HG02678 (cell line): ENCODE measurements at regions not wholly inside any gene's neighbourhood (a gene's known extent, or its start where the extent isn't known, plus 50 kb on each side); places are given as distances from the start of the nearest gene placed in this dataset.
"Not testable (repeated sequence)": the region's sequence is repeated elsewhere in the genome, so short reads cannot be mapped to it uniquely, and the experiment has no call there.

Experiments used
- ATAC-seq: cut with Tn5 transposase; IDR thresholded peaks from one replicate; pipeline ENCODE4 v1.9.1; 2021; ENCODE audit warnings: mild to moderate bottlenecking, moderate library complexity; ENCODE audit not compliant: unreplicated experiment

DNA sequence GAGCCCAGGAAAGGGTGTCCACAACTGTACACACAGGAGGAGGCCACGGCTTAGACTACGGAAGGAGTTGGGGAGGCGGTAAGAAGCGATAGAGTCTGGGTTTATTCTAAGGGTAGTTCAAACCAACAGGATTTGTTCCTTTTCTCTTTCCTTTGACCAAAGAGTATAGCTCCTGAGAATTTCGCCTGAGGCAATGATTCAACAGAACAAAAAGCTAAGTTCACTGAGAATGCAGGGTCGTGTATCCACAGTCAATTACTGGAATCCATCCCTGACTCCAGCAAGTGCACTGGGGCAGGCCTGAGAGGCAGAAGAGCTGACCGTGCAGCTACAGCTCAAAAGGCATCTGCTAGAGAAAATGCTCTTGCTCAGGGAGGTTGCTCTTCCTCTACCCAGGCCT is 140.9 kb downstream of the TFCP2L1 start:
- no peak for ATAC-seq

DNA sequence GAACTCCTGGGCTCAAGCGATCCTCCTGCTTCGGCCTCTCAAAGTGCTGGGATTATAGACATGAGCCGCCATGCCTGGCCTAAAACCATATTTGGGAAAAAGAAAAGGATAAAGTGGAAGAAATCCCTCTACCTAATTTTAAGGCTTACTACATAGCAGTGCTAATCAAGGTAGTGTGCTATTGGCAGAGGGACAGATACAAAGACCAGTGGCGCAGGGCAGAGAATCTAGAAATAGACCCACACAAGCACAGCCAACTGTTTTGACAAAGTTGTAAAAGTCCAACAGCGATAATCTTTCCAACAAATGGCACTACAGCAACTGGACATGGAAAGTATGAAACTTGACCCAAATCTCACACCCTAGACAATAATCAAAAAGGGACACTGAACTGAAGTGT is 138.4 kb downstream of the TFCP2L1 start:
- ATAC-seq = no peak

DNA sequence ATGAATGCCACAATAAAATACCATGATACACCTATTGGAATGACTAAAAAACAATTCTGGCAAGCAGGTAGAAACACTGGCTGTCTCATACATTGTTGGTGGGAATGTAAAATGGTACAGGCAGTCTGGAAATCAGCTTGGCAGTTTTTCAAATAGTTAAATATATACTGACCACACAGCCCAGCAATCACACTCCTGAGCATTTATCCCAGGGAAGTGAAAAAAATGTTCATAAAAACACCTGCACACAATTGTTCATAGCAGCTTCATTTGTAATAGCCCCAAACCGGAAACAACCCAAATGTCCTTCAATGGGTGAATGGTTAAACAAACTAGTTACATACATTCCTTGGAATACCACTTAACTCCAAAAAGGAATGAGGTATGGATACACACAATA is 137.2 kb downstream of the TFCP2L1 start:
- no peak for ATAC-seq

DNA sequence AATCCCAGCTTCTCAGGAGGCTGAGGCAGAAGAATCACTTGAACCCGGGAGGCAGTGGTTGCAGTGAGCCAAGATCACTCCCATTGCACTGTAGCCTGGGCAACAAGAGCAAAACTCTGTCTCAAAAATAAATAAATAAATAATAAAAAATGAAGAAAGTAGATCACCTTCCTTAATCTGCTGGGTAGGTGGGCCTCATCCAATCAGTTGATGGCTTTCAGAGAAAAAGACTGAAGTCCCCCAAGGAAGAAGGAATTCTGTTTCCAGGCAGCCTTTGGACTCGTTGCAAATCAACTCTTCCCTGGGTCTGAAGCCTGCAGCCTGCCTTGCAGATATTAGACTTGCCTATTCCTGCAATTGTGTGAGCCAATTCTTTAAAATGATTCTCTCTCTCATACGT is 136.5 kb downstream of the TFCP2L1 start:
- no peak for ATAC-seq

DNA sequence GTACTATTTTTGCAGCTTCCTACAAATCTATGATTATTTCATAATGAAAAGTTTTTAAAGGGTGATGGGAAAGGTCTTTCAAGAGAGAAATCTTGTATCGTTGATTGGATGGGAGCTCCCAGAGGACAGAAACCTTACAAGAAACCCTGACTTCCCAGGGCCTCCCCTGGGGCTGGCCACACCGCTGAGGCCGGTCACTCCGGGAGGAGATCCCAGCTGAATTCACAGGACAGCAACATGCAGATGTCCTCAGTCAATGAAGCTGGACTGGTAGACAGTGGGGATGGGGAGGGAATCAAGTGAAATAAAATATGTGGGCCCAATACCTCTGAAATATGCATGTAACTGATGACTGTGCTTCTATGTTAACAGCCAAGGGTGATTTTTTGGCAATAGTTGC is 135.6 kb downstream of the TFCP2L1 start:
- no peak for ATAC-seq

DNA sequence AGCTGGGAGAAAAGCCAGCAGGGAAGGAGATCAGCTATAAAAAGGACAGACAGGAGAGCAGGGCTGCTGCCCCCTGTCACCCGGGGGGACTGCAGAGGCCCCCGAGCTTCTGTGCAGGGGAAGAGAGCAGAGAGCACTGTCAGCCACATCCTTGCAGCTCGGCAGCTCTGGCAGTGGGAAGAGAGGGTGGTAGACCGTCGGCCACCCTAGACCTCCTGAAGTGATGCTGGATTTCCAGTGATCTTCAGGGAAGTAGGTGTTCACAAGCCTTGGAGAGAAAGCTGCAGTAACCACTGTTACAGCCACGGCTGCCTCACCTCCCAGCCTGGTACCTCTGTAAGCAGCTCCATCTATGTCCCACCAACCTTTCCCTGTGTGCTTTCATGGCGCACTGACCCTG is 134.9 kb downstream of the TFCP2L1 start:
- no peak for ATAC-seq

DNA sequence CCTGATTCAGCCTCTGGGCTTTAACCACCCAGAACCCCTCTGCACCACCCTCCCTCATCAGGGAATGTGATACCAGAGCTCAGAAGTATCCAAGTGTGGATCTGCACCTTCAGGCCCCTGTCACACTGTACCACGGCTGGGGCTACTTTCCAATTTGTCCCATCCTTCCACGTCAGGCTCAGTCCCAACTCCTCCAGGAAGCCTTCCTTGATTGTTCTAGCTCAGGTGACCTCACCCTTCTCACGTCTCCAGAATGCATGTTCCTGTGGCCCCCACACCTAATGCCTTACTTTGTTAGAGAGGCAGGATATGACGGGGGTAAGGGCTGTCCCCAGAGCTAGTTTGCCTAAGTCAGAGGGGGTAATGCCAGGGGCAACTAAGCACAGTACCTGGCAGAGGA is 134.3 kb downstream of the TFCP2L1 start:
- no peak for ATAC-seq

DNA sequence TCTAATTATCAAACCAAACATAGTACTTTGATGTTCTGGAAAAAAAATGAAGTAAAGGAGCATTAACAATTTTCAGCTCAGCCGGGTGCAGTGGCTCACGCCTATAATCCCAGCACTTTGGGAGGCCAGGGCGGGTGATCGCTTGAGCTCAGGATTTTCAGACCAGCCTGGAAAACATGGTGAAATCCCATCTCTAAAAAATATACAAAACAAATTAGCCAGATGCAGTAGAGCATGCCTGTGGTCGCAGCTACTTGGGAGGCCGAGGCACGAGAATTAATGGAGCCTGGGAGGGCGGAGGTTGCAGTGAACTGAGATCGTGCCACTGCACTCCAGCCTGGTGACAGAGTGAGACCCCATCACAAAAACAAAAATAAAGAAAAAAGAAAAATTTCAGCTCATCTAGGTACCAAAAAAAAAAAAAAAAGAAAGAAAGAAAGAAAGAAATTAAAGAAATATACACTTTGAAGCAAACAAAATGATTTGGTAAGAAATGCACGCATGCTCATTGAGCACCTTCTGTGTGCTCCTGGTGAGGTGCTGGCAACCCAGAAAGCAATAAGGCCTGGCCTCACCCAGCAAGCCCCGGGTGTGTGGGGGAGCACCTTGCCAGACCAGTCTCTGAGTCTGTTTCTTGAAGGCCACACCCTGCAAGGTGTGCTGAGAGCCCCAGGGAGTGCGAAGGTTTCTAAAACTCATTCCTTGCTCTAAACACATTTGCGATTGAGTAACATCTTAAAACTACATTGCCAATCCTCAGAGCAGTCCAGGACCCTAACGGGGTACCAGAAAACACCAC is 133.5 kb downstream of the TFCP2L1 start:
- ATAC-seq = no peak

DNA sequence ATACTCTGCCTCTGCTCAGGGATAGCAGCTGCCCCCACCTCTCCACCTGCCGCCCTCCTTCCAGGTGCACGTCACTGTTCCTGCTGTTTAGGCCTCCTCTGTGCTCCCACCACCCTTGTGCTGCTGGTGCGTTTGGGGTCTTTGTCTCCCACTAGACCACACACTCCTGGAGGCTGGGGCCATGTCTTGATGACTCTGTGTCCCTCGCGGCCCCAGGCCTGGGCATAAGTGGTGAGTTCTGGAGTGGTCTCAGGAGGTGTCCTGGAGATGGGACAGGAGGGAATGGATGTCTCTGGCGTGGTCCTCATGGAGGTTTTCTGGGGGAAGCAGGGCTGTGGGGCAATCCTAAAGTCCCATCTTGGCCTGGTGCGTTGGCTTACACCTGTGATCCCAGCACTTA is 132.1 kb downstream of the TFCP2L1 start:
- no peak for ATAC-seq

DNA sequence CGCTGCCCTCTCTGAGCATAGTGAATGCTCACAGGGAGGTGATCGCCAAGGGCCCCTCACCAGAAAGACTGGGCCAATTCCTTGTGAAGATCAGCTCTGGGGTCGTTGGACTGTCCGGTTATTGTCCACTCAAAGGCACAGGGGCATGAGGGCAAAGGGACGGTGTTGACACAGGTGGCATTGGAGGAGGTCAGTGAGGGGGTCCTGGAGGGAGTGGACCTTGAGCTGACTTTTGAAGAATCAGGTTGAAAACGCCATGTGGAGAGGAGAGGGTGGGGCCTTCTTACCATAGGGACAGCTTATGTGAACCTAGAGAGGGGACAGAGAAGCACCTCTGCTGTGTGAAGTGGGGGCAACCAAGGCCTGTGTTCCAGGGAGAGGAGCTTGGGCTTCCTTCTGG is 131.5 kb downstream of the TFCP2L1 start:
- no peak for ATAC-seq

DNA sequence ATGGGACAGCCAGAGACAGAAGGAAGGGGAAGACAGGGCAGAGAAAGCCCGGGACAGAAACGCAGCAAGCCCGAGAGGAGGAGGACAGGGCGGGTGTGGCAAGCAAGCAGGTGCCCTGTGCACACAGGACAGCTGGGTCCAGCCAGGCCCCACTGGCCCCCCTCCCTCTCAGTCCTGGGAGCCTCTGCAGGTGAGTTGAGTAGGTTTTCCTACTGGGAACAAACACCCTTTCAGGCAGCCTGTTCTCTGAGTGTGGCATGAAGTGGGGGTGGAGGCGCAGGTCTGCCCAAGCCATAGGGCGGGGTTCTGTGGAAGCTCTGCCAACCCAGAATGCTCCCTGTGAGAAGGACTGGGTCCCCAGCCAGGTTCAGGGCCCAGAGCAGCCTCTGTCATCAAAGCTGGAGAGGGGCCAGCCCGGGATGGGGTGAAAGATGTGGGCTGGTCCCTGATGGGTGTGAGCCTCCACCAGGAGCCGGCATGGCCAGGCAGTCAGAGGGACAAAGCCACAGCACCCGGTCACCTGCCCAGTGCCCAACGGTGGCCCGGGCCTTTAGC is 129.4 kb downstream of the TFCP2L1 start:
- no peak for ATAC-seq

DNA sequence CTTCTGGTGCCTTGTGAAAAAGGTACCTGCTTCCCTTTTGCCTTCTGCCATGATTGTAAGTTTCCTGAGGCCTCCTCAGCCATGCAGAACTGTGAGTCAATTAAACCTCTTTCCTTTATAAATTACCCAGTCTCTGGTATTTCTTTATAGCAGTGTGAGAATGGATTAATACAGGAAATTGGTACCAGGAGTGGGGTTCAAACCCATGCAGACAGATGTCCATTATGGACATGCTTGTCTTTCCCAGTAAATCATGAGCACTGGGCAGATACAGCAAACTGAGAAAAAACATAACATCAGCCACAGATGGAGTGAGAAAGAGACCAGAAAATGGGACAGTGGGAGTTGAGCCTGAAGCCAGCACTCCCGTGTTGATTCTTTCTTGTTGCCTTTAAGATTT is 127.5 kb downstream of the TFCP2L1 start:
- ATAC-seq = not testable (repeated sequence)

DNA sequence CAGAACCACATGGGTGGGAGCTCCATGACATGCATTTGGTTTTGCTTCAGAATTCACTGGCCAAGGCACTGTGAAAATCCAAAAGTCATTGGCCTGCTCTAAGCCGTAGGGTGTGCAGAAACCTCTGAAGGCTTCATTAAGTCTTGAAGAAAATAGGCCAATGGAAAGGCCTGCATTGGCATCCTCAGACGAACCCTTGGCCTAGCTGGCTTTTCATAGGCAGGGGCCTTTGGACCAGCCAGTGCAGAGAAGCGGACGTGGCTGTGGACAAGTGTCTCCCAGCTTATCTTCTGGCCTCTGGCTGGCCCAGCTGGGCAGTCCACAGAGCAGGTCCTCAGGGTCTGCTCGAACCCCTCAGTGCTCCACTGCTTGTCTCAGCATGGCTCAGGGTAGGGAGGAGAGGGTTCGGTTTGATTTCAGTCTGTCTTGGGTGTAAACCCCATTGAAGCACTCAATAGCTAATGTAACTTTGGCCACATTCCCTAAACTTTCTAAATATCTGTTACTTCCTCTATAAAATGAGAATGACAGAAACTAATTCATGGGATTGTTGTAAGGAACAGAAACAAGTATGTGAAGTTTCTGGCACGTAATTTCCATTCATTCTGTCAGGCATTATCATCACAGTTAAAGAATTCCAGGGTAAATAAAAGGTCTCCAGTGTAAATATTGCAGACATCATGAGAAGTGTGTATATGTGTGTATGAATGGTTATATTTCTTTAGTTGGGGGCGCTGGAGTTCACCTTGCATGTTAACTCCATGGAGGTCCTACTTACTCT is 125.5 kb downstream of the TFCP2L1 start:
- ATAC-seq = no peak

DNA sequence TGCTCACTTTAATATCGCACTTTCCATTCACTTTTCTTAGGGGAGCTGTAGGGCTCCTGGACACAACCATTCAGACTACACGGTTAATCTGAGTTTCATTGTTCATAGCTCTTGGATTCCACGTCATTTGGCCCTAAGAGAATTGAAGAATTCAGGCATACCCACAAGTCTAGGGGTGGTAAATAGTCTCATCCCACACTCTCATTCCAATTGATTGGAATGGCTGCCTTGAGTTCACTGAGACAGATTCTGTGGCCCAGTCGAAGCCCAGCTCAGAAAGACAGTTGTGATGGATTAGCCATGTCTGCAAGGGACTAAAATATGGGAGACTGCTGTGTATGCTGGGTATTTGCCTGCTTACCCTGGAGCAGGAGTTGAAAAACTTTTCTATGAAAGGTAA is 124.6 kb downstream of the TFCP2L1 start:
- ATAC-seq = no peak

DNA sequence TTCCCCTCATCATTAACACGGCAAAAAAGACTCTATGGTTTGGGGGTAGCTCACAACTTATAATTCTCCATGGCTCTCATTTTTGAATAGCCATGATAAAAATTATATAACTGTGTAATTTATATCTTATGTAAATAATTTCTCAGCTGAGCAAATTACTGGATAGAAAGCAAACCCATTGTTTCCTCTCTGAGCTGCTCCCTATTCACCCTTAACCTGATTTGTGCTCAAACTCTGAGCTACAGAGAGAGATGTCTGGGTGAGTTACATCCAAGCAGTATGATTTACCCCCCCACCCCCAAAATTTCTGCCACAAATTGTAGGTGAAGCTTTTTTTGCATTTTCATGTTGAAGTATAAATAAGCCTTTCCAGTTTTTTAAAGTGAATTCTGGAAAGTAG is 123.7 kb downstream of the TFCP2L1 start:
- ATAC-seq = no peak

DNA sequence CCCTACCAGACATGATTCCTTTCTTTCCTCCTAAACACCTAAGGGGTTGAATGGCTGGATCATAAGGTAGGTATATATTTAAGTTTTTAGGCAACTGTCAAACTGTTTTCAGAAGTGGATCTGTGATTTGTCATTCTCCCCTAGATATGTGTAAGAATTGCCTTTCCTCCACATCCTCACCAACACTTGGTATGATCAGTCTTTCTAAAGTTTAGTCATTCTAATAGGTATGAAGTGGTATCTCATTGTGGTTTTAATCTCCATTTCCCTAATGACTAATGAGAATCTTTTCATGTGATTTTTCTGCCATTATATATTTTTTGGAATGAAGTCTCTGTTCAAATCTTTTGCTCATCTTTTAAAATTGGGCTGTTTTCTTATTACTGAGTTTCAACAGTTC is 122.1 kb downstream of the TFCP2L1 start:
- ATAC-seq = no peak

DNA sequence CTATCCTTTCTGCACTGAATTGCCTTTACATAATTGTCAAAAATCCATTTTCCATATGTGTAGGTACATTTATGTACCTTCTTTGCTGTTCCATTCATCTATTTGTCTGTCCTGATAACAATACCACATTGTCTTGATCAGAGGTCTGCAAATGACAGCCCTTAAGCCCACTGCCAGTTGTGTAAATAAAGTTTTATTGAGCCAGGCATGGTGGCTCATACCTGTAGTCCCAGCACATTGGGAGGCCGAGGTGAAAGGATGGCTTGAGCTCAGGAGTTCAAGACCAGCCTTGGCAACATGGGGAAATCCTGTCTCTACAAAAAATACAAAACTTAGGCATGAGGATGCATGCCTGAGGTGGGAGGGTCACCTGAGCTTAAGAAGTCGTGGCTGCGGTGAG is 121.0 kb downstream of the TFCP2L1 start:
- ATAC-seq = no peak

DNA sequence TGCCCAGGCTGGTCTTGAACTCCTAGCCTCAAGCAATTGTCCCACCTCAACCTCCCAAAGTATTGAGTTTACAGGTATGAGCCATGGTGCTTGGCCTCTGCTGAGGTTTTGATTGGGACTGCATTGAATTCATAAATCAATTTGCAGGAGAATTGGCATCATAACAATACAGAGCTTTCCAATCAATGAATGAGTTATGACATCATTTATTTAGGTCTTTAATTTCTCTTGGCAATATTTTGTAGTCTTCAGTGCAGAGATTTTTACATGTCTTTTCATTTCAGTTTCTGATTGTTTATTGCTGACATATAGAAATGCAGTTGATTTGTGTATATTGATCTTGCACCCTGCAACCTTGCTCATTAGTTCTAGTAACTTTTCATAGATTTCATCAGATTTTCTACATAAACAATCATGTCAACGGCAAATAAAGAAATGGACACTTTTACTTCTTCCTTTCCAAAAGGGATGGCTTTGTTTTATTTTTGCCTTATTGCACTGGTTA is 119.9 kb downstream of the TFCP2L1 start:
- no peak for ATAC-seq
